HFF-Myc (cell line): ENCODE measurements at regions not wholly inside any gene's neighbourhood (a gene's known extent, or its start where the extent isn't known, plus 50 kb on each side); places are given as distances from the start of the nearest gene placed in this dataset.

ENCODE experiments used
- DNase-seq: peaks from one replicate; pipeline ENCODE4 v3.0.0-alpha.2; 2011; ENCODE audit warnings: low read depth; ENCODE audit errors: extremely low read depth
- H3K4me3 ChIP-seq: replicated peaks from 2 replicates; pipeline ENCODE4 v1.5.1; 2011; ENCODE audit warnings: low read depth, mild to moderate bottlenecking, control low read depth, low read length
- CTCF ChIP-seq: IDR thresholded peaks from 2 replicates; pipeline ENCODE4 v1.5.1; 2012; ENCODE audit warnings: mild to moderate bottlenecking, low read depth, low read length, control low read depth; ENCODE audit errors: missing control alignments

GRCh38 chr2:173544641-173545363 is 190.1 kb downstream of the CDCA7 start:
- no peak overlapping the region for H3K4me3 ChIP-seq
- no peak for TF ChIP-seq CTCF
- no peak for DNase-seq

- DNase-seq: no peak
- no peak for TF ChIP-seq CTCF
- no peak overlapping the region for H3K4me3 ChIP-seq
Observed at GRCh38 chr2:173545364-173545763, 190.7 kb downstream of the CDCA7 start.

GRCh38 chr2:173547499-173547898 is 192.8 kb downstream of the CDCA7 start:
- no peak for TF ChIP-seq CTCF
- no peak overlapping the region for H3K4me3 ChIP-seq
- no peak for DNase-seq

GRCh38 chr2:173550143-173550542 is 195.5 kb downstream of the CDCA7 start:
- no peak overlapping the region for H3K4me3 ChIP-seq
- peak; percentile 85 for DNase-seq
- TF ChIP-seq CTCF: no peak

- H3K4me3 ChIP-seq: no peak overlapping the region
- DNase-seq: no peak
- TF ChIP-seq CTCF: no peak
Observed at GRCh38 chr2:173552531-173552930, 197.9 kb downstream of the CDCA7 start.

- no peak overlapping the region for H3K4me3 ChIP-seq
- no peak for TF ChIP-seq CTCF
- DNase-seq: peak; percentile 85
Observed at GRCh38 chr2:173553593-173553992, 198.9 kb downstream of the CDCA7 start.

GRCh38 chr2:173555833-173556232 is 201.2 kb downstream of the CDCA7 start:
- no peak for TF ChIP-seq CTCF
- no peak for DNase-seq
- no peak overlapping the region for H3K4me3 ChIP-seq
